ENCODE measurements at regions not wholly inside any gene's neighbourhood (a gene's known extent, or its start where the extent isn't known, plus 50 kb on each side); places are given as distances from the start of the nearest gene placed in this dataset.
"Not testable (repeated sequence)": the region's sequence is repeated elsewhere in the genome, so short reads cannot be mapped to it uniquely, and the experiment has no call there.

DNA sequence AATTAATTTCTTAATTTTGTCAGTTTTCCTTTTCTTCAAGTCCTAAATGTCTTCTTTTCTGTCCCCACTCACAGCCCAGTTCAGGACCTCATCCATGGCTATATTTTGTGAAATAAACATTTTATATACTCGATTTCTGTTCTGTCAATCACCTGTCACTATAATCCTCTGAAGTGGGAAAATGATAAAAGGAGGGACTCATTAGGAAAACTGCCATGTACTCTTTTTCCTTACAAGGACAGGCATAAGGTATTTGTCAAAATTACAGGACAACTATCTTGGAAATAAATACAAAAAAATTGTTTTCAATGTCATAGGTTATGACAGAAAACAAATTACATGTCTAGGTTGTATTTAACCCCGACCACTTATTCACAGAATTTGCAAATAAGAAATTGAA, 240.1 kb upstream of the CBLB start:
- no peak for TF ChIP-seq TCF4 (CRISPR knock-in tag; IDR thresholded peaks at IDR 0.05; ENCODE audit: borderline replicate concordance)
- TF ChIP-seq, protein P1, sequence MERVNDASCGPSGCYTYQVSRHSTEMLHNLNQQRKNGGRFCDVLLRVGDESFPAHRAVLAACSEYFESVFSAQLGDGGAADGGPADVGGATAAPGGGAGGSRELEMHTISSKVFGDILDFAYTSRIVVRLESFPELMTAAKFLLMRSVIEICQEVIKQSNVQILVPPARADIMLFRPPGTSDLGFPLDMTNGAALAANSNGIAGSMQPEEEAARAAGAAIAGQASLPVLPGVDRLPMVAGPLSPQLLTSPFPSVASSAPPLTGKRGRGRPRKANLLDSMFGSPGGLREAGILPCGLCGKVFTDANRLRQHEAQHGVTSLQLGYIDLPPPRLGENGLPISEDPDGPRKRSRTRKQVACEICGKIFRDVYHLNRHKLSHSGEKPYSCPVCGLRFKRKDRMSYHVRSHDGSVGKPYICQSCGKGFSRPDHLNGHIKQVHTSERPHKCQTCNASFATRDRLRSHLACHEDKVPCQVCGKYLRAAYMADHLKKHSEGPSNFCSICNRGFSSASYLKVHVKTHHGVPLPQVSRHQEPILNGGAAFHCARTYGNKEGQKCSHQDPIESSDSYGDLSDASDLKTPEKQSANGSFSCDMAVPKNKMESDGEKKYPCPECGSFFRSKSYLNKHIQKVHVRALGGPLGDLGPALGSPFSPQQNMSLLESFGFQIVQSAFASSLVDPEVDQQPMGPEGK (CRISPR knock-in tag; IDR thresholded peaks at IDR 0.05; ENCODE audit: borderline replicate concordance), result no peak
- no peak for TF ChIP-seq ZNF8 (CRISPR knock-in tag; IDR thresholded peaks at IDR 0.05)
- TF ChIP-seq ZFP3 (CRISPR knock-in tag; IDR thresholded peaks at IDR 0.05), result no peak
- no peak for TF ChIP-seq CSDC2 (CRISPR knock-in tag; IDR thresholded peaks at IDR 0.05)
- TF ChIP-seq ZC3H10 (CRISPR knock-in tag; IDR thresholded peaks at IDR 0.05), result no peak
- TF ChIP-seq, protein P2, sequence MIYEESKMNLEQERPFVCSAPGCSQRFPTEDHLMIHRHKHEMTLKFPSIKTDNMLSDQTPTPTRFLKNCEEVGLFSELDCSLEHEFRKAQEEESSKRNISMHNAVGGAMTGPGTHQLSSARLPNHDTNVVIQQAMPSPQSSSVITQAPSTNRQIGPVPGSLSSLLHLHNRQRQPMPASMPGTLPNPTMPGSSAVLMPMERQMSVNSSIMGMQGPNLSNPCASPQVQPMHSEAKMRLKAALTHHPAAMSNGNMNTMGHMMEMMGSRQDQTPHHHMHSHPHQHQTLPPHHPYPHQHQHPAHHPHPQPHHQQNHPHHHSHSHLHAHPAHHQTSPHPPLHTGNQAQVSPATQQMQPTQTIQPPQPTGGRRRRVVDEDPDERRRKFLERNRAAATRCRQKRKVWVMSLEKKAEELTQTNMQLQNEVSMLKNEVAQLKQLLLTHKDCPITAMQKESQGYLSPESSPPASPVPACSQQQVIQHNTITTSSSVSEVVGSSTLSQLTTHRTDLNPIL (CRISPR knock-in tag; IDR thresholded peaks at IDR 0.05; ENCODE audit: low read depth), result no peak
- TF ChIP-seq ESRRG (CRISPR knock-in tag; IDR thresholded peaks at IDR 0.05), result no peak
- TF ChIP-seq ARNTL (CRISPR knock-in tag; IDR thresholded peaks at IDR 0.05; ENCODE audit: borderline replicate concordance, low read depth), result no peak
- no peak for TF ChIP-seq TOX (CRISPR knock-in tag; IDR thresholded peaks at IDR 0.05; ENCODE audit: borderline replicate concordance)
- TF ChIP-seq, protein P3, sequence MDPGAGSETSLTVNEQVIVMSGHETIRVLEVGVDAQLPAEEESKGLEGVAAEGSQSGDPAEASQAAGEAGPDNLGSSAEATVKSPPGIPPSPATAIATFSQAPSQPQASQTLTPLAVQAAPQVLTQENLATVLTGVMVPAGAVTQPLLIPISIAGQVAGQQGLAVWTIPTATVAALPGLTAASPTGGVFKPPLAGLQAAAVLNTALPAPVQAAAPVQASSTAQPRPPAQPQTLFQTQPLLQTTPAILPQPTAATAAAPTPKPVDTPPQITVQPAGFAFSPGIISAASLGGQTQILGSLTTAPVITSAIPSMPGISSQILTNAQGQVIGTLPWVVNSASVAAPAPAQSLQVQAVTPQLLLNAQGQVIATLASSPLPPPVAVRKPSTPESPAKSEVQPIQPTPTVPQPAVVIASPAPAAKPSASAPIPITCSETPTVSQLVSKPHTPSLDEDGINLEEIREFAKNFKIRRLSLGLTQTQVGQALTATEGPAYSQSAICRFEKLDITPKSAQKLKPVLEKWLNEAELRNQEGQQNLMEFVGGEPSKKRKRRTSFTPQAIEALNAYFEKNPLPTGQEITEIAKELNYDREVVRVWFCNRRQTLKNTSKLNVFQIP (CRISPR knock-in tag; IDR thresholded peaks at IDR 0.05; ENCODE audit: borderline replicate concordance, low read depth), result no peak
- ATAC-seq, result no peak

DNA sequence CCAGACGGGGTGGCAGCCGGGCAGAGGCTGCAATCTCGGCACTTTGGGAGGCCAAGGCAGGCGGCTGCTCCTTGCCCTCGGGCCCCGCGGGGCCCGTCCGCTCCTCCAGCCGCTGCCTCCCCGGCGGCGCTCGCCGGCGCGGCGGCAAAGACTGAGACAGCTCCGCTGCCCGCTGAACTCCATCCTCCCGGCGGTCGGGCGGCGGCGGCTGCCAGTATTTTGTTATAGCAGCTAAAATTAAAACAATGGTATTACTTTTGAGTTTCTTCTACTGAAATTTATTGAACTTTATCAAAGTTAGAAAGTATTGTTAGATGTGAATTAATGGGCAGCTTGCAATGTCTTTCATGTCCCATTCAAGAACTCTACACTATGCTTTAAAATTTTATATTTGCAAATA, 243.7 kb upstream of the CBLB start:
- ATAC-seq, result not testable (repeated sequence)

DNA sequence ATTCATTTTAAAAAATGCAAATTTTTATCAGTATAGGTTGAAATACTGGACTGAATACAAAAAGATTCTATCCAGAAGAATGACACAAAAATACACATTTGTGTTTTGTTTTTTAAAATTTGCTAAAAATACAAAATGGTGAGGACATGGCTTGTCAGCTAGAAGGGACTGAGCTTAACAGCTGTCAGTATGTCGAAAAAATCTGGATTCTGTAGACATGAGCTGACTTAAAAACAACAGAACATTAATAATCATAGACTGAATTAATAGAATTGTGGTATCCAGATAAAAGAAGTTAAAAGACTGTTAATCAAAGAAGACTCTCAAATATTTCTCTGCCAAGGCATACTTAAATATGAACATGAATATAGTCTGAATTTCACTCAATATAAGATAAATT, 244.9 kb upstream of the CBLB start:
- no peak for ATAC-seq
- TF ChIP-seq, protein P2 (CRISPR knock-in tag; IDR thresholded peaks at IDR 0.05; ENCODE audit: low read depth), result no peak
- TF ChIP-seq ZFP30 (CRISPR knock-in tag; IDR thresholded peaks at IDR 0.05) (no peak), ZFP3 (CRISPR knock-in tag; IDR thresholded peaks at IDR 0.05) (no peak), RARB (CRISPR knock-in tag; IDR thresholded peaks at IDR 0.05) (no peak), ZNF8 (CRISPR knock-in tag; IDR thresholded peaks at IDR 0.05) (no peak), ZNF70 (CRISPR knock-in tag; IDR thresholded peaks at IDR 0.05) (no peak), CSDC2 (CRISPR knock-in tag; IDR thresholded peaks at IDR 0.05) (no peak), ISL1 (CRISPR knock-in tag; IDR thresholded peaks at IDR 0.05) (no peak), TCF4 (CRISPR knock-in tag; IDR thresholded peaks at IDR 0.05; ENCODE audit: borderline replicate concordance) (no peak)
- TF ChIP-seq, protein P1 (CRISPR knock-in tag; IDR thresholded peaks at IDR 0.05; ENCODE audit: borderline replicate concordance), result no peak
- TF ChIP-seq, protein P4, sequence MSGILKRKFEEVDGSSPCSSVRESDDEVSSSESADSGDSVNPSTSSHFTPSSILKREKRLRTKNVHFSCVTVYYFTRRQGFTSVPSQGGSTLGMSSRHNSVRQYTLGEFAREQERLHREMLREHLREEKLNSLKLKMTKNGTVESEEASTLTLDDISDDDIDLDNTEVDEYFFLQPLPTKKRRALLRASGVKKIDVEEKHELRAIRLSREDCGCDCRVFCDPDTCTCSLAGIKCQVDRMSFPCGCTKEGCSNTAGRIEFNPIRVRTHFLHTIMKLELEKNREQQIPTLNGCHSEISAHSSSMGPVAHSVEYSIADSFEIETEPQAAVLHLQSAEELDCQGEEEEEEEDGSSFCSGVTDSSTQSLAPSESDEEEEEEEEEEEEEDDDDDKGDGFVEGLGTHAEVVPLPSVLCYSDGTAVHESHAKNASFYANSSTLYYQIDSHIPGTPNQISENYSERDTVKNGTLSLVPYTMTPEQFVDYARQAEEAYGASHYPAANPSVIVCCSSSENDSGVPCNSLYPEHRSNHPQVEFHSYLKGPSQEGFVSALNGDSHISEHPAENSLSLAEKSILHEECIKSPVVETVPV (CRISPR knock-in tag; IDR thresholded peaks at IDR 0.05), result no peak

DNA sequence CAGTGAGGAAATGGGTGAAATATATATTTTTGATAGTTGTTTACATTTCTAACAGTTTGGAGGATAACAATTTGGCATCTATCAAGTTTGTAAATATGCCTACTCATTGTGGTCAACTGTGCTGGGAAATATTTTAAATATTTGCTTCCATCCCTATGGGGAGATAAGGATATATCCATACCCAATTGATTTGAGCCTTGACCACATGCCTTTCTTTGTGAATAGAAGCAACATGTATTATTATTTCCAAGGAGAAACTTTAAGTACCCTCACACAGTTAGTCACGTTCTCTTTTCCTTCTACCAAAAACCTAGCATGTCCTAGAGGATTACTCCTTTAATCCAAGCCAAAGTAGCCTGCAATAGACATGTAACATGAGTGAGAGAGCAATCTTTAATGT, 245.4 kb upstream of the CBLB start:
- ATAC-seq, result no peak
- TF ChIP-seq ZFP3 (CRISPR knock-in tag; IDR thresholded peaks at IDR 0.05) (no peak), ISL1 (CRISPR knock-in tag; IDR thresholded peaks at IDR 0.05) (no peak), SNAI2 (CRISPR knock-in tag; IDR thresholded peaks at IDR 0.05) (no peak), ZNF8 (CRISPR knock-in tag; IDR thresholded peaks at IDR 0.05) (no peak), ZFP30 (CRISPR knock-in tag; IDR thresholded peaks at IDR 0.05) (no peak), ESRRG (CRISPR knock-in tag; IDR thresholded peaks at IDR 0.05) (no peak), BACH2 (CRISPR knock-in tag; IDR thresholded peaks at IDR 0.05; ENCODE audit: borderline replicate concordance) (no peak), TCF4 (CRISPR knock-in tag; IDR thresholded peaks at IDR 0.05; ENCODE audit: borderline replicate concordance) (no peak), CSDC2 (CRISPR knock-in tag; IDR thresholded peaks at IDR 0.05) (no peak), ZC3H10 (CRISPR knock-in tag; IDR thresholded peaks at IDR 0.05) (no peak), RARB (CRISPR knock-in tag; IDR thresholded peaks at IDR 0.05) (no peak), ZNF565 (CRISPR knock-in tag; conservative IDR thresholded peaks at IDR 0.05; ENCODE audit: low read depth) (no peak), ZNF70 (CRISPR knock-in tag; IDR thresholded peaks at IDR 0.05) (no peak)
- TF ChIP-seq, protein P3 (CRISPR knock-in tag; IDR thresholded peaks at IDR 0.05; ENCODE audit: borderline replicate concordance, low read depth), result no peak
- TF ChIP-seq, protein P2 (CRISPR knock-in tag; IDR thresholded peaks at IDR 0.05; ENCODE audit: low read depth), result no peak
- TF ChIP-seq, protein P1 (CRISPR knock-in tag; IDR thresholded peaks at IDR 0.05; ENCODE audit: borderline replicate concordance), result no peak

Measured in SK-N-SH treated with all-trans-retinoic acid at 6 μM for 48 hours (cell line).